ACHN (cell line): ENCODE measurements at regions not wholly inside any gene's neighbourhood (a gene's known extent, or its start where the extent isn't known, plus 50 kb on each side); places are given as distances from the start of the nearest gene placed in this dataset.

Experiments used
- DNase-seq: peaks from one replicate; pipeline ENCODE4 v3.0.0-alpha.2; 2015
- in situ Hi-C: cut with HindIII; loops from 2 replicates; pipeline ENCODE4 v1.10.0; 2017; ENCODE audit warnings: low sequenced_read_pairs, low pct_ligation_motif_present, low pct_unique_long_range_greater_than_20kb

- in situ Hi-C loops, result no loop called here
- DNase-seq, result no peak
Observed at GRCh38 chr1:29457496-29458368, 221.4 kb downstream of the PTPRU start.

DNA sequence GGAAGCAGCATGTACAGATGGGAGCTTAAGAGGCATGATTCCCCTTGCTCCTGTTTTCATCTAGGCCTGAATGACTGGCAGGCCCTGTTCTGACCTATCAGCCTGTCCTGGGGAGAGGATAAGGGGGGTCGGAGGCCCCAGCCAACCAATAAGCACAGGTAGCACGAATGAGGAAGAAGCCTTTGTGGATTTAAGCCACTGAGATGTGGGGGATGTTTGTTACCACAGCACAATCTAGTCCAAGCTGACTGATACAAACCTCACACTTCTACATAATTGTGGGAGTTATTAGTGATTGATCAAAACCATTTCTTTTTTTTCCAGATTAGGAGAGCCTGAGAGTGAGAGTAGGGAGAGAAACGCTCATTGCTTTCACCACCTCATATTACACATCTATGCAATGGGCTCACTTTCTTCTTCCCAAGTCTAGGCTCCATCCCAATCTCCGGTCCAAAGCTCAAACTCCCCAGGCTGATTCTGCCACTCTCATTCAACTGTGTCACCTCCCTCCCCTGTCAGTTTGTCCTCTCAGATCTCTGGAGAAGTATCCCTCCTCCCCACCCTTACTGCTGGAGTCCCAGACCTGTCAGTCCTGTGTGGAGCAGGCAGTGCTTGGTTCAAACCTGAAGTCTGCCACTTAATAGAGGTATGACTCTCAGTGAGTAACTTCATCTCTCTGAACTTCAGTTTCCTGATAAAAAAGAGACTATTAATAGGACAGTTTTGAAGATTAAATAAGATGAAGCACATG is 220.5 kb downstream of the PTPRU start:
- DNase-seq, result no peak
- in situ Hi-C loops, result no loop called here

DNA sequence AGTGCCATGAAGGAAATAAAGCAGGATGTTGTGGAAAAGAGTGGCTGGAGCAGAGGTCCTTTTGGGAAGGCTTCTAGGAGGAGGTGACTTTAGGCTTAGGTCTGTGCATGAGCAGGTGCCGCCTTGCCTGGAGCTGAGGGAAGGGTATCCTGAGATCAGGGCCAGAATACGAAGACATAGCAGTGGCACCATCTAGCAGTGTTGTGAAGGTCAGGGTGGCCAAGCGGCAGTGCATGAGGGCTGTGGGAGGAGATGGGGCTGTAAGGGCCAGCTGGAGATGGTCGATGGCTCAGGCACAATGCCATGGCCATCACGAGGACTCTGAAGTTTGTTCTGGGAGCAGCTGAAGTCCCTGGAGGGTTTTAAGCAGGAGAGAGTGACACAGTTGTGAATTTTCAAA is 219.5 kb downstream of the PTPRU start:
- DNase-seq, result no peak
- in situ Hi-C loops, result no loop called here

GRCh38 chr1:29454616-29455380 is 218.5 kb downstream of the PTPRU start:
- DNase-seq, result no peak
- in situ Hi-C loops, result no loop called here

DNA sequence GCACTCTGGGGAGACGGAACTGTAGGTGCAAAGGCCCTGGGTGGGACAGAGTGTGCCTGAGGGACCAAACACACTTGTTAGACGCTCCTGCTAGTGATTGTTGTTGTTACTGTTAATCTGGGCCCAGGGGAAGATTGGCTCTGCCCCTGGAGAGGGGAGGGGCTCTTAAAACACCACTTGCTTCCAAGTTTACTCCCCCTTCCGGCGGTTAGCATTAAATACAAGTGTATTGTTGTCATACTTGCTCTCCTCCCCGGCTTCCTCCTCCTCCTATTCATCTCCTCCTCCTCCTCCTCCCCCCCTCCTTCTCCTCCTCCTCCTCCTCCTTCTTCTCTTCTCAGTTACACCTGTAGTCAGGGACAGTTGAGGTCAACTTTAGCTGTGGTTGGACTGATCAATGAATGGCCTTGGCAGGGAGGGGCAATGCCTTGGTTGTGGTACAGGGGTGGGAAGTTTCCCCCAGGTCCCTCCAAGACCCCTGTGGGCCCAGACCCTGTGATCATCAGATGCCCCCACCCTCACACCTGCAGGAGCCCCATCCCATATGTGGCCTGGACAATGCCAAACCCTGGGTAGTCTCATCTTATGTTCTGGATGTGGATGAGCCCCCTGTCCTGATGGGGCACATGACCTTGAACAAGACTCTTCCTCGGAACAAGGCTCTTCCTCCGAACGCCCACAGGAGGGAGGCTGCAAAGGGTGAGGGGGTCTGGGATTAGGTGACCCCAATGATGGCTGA is 217.3 kb downstream of the PTPRU start:
- in situ Hi-C loops, result no loop called here
- peak; percentile 38 for DNase-seq

DNA sequence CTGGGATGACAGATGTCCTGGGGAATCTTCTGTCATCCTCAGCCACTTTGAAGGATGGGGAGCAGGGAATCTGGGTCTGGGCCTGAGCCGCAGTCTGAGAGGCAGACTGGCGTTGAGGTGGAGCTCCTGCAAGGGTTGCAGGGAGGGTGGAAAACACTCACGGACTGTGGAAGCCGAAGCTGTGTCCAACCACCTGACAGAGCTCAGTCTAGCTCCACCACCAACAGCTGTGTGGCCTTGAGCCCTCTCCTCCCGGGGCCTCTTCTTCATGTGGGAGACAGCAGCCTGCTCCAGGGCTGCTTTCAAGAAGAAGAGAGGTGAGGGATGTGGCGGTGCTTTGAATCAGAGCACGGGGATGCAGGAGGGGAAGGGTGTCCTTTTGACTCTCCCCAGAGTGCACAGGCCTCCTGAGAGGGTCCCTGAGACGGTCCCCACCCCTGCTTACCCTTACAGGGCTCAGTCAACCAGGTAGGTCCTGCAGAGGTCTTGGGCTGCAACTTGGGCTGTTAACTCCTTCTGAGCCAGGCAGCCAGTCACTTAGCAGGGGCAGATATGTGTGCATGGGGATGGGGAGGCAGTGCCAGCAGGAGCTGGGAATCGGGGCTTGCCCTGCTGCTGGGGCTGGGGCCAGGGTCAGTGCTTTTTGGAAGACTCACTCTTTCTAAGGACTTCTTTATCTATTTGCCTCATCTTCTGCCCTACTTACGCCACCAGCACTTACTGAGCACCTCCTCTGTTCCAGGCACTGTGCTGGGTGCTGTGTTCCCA is 216.3 kb downstream of the PTPRU start:
- DNase-seq, result no peak
- in situ Hi-C loops, result no loop called here

DNA sequence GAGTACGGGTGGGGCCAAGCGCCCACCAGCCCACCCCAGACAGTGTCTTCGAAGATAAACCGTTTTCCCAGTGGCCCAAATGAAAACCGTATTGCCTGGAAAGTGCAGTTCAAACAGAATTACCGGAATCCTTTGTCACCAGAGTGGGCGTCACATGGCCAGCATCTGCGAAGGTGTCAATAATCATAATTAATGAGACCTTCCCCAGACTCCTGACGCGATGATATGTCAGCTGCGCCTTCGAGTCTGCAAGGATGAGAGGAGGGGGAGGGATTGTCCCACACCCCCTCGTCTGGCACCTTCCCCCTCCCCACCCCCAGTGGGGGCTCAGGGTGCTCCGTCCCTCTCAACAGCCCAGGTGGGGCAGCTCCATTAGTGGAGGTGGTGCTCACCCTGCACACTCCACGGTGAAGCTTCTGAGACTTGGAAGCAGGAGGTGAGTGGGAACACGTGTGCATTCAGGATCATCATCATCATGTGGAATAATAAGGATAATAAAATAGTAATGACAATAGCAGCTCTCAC is 215.1 kb downstream of the PTPRU start:
- in situ Hi-C loops, result no loop called here
- DNase-seq, result no peak

GRCh38 chr1:29450591-29450990 is 214.3 kb downstream of the PTPRU start:
- DNase-seq, result no peak

DNA sequence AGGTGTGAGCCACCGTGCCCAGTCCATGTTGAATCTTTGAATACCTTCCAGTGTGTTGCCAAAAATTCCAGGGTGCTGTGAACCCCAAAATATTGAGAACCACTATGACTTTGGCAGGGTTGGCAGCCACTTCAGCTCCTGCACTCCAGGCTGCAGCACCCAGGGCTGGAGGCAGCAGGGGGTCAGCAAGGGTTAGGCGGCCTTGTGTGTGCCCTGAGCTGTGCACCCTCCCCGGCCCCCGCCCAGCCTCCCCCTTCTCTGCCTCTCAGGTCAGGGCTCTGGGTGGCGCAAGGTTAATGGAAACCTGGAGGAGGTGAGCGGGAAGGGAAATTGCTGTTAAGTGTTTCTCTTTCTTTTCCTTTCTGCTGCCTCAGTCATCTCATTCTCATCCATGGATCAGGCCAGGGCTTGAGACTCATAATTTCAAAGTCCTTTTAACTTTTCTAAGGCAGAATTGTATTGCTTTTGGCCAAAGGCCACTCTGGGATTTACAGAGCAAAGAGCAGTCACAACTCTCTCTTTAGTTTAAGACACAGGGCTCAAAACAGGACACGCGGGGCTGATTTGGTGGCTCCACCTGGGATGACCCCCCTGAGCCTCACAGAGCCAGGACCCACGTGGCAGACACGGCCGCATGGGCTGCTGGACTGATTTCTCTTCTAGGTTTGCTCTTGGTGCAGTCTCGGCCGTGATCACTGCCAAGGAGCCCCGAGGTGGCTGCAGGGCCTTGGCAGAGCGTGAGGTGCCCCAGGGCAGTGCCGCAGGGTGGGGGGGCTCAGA is 212.3 kb downstream of the PTPRU start:
- in situ Hi-C loops, result no loop called here
- DNase-seq, result no peak

More at GRCh38 chr1:29450591-29450990, 214.3 kb downstream of the PTPRU start:
- in situ Hi-C loops, result no loop called here

- DNase-seq, result no peak
- in situ Hi-C loops, result no loop called here
Observed at GRCh38 chr1:29447368-29447767, 211.0 kb downstream of the PTPRU start.

GRCh38 chr1:29444782-29445729 is 208.7 kb downstream of the PTPRU start:
- no peak for DNase-seq
- in situ Hi-C loops, result no loop called here

DNA sequence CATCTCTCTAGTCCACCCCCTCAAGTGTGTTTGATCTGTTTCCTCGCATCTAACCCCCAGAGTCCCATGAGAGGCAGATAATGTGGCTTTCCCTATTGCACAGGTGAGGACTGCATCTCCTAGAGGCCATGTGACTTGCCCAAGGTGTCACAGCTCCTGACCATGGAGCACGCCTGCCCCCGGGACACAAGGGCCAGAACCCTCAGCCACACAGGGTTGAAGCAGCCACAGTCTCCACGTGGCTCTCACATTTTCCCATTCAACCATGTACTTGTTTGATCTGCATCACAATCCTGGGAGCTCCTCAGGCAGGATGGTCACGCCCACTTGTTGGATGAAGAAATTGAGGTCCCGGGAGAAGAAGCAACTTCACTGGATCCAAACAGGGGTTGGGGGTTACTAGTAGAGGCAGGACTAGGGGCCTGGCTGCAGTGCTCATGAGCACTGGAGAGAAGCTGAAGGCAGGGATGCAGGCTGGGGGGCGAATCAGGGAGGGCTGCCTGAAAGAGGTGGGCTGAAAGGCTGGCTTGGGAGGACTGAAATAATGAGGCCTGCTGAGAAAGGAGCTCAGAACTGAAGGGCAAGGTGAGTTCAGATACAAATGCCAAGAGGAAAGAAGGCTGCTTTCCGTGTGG is 207.9 kb downstream of the PTPRU start:
- in situ Hi-C loops, result no loop called here
- DNase-seq, result no peak

- DNase-seq, result no peak
- in situ Hi-C loops, result no loop called here
Observed at GRCh38 chr1:29441916-29442668, 205.8 kb downstream of the PTPRU start.

- in situ Hi-C loops, result no loop called here
- DNase-seq, result no peak
Observed at GRCh38 chr1:29439615-29440014, 203.3 kb downstream of the PTPRU start.

GRCh38 chr1:29438991-29439390 is 202.7 kb downstream of the PTPRU start:
- DNase-seq, result no peak
- in situ Hi-C loops, result no loop called here
